A673 (cell line): ENCODE measurements at regions not wholly inside any gene's neighbourhood (a gene's known extent, or its start where the extent isn't known, plus 50 kb on each side); places are given as distances from the start of the nearest gene placed in this dataset.

Experiments
- EZH2 ChIP-seq: fragments of 200-600 bp; sonication (generic); IDR thresholded peaks from 2 replicates; pipeline ENCODE4 v1.6.1; 2017; ENCODE audit warnings: borderline replicate concordance, low read depth, mild to moderate bottlenecking, mixed read lengths, antibody characterized with exemption, low read length; ENCODE audit not compliant: poor library complexity, severe bottlenecking
- TF ChIP-seq, protein P1 (sequence below): fragments of 300-800, 200-600 bp; sonication (generic); conservative IDR thresholded peaks from 2 replicates; pipeline ENCODE4 v1.5.1; 2017; ENCODE audit warnings: low read depth, mild to moderate bottlenecking, antibody characterized with exemption, low read length, moderate library complexity, mixed read lengths

DNA sequence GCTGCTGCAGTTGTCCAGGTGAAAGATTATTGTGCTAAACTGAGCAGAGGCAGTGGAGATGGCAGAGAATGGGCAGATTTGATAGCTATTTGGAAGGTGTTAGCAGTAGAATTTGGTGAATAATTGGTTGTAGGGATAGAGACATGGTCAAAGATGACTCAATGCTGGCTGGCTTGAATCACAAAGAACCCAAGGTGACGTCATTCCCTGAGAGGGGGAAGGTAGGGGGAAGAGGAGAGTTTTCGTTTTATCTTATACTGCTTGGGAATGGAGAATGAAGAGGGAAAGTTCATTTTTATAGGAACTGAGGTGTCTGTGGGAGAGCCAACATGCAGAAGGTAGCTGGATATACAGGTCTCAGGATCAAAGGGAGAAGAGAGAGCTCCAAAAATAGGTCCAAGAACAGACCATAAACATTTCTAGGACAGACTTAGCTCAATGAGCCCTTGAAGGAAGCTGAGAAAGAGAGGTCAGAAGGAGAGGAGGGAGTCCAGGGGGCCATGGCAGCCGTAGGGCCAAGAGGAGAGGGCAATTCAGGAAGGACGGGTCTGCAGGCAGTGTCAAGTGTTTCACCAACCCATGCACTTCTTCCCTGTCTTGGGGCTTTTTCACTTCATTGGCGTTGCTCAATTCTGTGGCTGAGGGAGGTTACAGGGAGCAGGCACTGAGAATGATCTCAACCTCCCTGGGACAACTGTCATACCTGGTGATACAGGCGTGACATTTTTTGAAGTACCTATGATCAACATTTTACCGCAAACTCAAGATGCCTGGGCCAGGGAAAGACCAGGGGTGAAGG, 281.3 kb downstream of the TDRD15 start:
- TF ChIP-seq, protein P1, sequence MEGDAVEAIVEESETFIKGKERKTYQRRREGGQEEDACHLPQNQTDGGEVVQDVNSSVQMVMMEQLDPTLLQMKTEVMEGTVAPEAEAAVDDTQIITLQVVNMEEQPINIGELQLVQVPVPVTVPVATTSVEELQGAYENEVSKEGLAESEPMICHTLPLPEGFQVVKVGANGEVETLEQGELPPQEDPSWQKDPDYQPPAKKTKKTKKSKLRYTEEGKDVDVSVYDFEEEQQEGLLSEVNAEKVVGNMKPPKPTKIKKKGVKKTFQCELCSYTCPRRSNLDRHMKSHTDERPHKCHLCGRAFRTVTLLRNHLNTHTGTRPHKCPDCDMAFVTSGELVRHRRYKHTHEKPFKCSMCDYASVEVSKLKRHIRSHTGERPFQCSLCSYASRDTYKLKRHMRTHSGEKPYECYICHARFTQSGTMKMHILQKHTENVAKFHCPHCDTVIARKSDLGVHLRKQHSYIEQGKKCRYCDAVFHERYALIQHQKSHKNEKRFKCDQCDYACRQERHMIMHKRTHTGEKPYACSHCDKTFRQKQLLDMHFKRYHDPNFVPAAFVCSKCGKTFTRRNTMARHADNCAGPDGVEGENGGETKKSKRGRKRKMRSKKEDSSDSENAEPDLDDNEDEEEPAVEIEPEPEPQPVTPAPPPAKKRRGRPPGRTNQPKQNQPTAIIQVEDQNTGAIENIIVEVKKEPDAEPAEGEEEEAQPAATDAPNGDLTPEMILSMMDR = no peak
- no peak for TF ChIP-seq EZH2
